ENCODE measurements at regions not wholly inside any gene's neighbourhood (a gene's known extent, or its start where the extent isn't known, plus 50 kb on each side); places are given as distances from the start of the nearest gene placed in this dataset.

DNA sequence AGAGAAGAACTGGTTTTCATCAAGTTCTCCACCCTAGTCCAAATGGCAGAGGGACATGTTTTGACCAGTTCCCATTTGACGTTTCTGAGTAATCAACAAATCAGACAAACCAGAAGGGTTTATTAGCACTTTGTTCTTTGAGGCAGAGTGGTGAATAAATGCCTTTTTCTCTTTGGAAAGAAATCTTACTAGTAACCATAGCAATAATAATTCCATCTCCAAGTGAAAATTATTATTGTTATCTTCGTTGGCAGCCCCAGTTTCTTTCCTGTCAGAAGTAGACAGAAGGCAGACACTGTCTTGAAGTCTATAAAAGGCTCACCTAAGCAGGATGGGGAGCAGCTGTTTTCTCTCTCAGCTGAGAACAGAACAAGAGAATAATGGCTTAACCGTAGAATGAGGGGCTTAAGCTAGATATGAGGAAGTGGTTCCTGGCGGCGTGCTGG lies 391.6 kb downstream of the PBX1 start:
- TF ChIP-seq, protein P1, sequence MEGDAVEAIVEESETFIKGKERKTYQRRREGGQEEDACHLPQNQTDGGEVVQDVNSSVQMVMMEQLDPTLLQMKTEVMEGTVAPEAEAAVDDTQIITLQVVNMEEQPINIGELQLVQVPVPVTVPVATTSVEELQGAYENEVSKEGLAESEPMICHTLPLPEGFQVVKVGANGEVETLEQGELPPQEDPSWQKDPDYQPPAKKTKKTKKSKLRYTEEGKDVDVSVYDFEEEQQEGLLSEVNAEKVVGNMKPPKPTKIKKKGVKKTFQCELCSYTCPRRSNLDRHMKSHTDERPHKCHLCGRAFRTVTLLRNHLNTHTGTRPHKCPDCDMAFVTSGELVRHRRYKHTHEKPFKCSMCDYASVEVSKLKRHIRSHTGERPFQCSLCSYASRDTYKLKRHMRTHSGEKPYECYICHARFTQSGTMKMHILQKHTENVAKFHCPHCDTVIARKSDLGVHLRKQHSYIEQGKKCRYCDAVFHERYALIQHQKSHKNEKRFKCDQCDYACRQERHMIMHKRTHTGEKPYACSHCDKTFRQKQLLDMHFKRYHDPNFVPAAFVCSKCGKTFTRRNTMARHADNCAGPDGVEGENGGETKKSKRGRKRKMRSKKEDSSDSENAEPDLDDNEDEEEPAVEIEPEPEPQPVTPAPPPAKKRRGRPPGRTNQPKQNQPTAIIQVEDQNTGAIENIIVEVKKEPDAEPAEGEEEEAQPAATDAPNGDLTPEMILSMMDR (conservative IDR thresholded peaks at IDR 0.05 in 1 of 2, IDR thresholded peaks at IDR 0.05 in 1 of 2; ENCODE audit: extremely low read depth in 1 of 2, insufficient read depth in 1 of 2, low read depth in 1 of 2, low read length in 2 of 2), result no peak
- no peak for TF ChIP-seq EZH2 (IDR thresholded peaks at IDR 0.05; ENCODE audit: borderline replicate concordance, low read length)

Data from mammary epithelial cell (primary cell).